GM21528 (cell line): ENCODE measurements at regions not wholly inside any gene's neighbourhood (a gene's known extent, or its start where the extent isn't known, plus 50 kb on each side); places are given as distances from the start of the nearest gene placed in this dataset.

Experiments
- ATAC-seq: cut with Tn5 transposase; IDR thresholded peaks from one replicate; pipeline ENCODE4 v1.9.1; 2021; ENCODE audit warnings: mild to moderate bottlenecking, moderate library complexity; ENCODE audit not compliant: unreplicated experiment, low FRiP score

- ATAC-seq: no peak
Measured at GRCh38 chr3:81439108-81439507, 322.3 kb downstream of the GBE1 start.

DNA sequence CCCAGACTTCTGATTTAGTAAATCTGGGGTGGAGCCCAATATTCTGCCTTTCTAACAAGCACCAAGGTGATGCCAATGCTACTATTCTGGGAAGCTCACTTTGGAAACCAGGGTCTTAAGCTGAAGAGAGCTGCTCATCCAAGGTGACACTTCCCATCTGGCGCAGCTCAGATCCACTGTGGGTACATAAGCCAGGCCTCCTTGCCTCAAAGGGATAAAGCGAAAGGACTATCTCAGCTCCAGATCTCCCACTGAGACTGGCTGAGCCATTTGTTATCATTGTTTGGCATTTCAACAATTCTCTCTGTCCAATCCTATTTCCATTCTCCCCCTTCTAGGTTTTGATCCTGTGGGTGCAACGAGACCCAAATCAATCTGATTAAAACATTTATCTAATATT lies 323.8 kb downstream of the GBE1 start:
- ATAC-seq: no peak

- ATAC-seq: no peak
Measured at GRCh38 chr3:81436182-81436581, 325.3 kb downstream of the GBE1 start.

GRCh38 chr3:81435050-81435449 lies 326.4 kb downstream of the GBE1 start:
- no peak for ATAC-seq

DNA sequence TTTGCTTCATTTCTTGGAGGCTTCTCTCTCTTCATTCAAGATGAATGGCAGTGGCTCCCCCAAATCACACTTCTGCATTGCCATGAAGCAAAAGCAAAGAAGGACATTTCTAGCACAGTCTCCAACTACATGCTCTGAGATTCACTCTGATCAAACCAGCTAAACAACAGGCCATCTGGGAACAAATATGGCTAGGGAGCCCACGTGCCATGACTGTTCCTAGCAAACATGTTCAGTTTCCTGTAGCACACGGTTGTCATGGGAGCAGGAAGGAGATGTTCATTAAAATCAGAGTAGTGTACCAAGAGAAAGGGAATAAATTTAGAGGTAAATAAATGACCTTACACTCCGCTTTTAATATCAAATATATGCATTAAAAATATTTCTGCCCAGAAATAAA lies 327.3 kb downstream of the GBE1 start:
- ATAC-seq: no peak

DNA sequence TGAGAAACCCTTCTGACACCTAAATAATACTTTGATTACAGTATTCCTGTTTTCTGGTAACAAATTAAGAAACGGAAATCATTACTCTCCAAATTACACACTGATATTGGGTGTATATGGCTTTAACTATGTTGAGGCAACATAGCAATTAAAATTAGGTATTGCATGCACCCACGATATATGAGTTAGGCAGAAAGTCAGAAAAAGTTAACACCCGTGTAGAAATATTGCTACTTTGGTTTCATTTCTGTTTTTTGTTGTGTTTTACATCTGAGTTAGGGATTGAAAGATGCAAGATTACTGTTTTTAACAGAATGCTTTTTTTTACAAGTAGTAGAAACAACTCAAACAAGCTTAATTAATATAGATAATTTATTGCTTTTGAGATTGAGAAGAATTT lies 327.8 kb downstream of the GBE1 start:
- no peak for ATAC-seq

GRCh38 chr3:81432456-81432855 lies 329.0 kb downstream of the GBE1 start:
- ATAC-seq: no peak

DNA sequence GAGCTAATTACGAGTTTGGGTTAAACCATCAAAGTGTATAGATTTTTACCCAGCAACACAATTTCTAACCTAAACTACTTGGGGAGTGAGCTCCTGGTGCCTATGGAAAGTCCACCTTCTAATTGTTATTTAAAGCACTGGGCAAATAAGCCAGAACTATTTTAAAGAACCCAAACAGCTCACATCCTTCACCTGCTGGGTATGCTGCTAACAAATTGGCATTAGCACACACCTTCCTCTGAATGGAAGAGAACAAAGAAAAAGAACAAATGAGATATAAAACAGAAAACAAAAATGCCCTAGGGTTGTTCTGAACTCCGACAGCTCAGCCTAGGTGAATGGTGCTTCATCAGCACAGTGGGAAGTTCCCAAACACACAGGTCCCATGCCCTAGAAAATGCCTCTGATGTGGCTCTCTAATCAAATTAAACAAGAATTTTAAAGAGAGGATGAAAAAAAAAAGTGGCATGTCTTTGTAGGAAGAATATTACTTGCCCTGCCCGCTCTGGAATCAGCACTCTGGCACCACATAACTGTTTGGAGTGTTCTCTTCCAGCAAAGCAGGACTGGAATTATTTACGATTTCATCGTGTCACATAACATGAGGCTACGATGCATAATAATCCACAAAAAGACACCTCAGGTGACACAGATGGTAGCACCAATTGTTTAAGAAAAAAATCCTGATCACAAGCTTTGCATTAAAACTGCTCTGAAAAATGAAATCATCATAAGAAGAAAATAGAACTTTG lies 334.4 kb downstream of the GBE1 start:
- no peak for ATAC-seq

- ATAC-seq: no peak
Measured at GRCh38 chr3:81425198-81425868, 336.1 kb downstream of the GBE1 start.

- no peak for ATAC-seq
Measured at GRCh38 chr3:81419228-81419627, 342.2 kb downstream of the GBE1 start.

GRCh38 chr3:81416812-81417211 lies 344.6 kb downstream of the GBE1 start:
- no peak for ATAC-seq

GRCh38 chr3:81406318-81406717 lies 355.1 kb downstream of the GBE1 start:
- ATAC-seq: no peak

- no peak for ATAC-seq
Measured at GRCh38 chr3:81395739-81396513, 365.5 kb downstream of the GBE1 start.

DNA sequence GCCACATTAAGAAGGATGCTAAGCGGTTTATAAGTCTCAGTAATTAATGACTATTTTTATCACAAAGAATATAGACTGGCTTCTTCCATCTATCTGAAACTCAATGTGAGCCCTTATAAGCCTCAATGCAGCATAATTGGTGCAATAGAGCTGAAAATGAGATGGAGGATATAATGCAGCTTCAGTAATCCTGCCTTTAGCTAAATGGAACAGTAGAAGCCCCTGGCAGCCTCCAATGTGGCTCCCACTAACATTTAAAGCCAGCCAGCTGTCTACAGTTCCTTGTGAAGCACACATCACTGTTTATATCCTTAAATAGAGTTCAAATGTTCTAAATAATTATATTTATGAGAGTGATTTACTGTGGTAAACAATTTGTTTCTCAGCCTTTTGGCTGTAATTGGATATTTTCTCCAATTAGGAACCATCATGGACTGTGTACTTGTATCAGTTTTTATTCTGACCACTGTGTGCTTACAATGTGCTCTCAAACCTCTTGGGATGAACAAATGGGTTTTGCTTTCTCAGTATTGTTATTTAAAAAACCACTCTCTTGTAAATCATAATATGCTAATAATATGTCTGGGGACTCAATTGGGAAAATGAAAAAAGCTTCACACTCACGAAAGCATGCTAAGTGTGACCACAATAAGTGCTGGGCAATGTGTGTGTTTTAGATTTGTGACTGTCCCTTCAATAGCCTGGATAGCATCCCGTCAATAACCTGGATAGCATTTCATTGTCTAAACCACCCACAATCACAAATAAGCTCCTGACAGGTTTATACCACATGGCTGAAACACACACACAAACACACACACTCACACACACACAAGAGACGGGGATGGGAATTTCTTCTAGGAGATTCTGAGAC lies 366.6 kb downstream of the GBE1 start:
- ATAC-seq: no peak

DNA sequence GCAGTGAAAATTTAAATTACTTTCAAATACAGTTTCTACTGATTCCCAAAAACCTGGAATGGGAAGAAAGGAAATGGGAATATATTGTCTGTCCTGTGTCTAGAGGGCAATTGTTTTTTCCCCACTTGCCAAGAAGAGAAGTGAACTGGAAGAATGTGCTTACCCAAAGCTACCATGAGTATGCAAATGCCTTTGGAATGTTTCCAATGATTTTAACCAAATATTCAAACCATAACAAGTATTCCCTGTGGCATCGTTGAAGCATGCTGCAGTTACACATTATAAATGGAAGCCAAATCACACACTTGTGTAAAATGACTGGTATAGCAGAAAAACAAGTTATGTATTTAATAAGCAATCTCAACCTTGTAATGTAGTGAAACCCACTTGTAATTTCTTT lies 368.2 kb downstream of the GBE1 start:
- ATAC-seq: no peak

DNA sequence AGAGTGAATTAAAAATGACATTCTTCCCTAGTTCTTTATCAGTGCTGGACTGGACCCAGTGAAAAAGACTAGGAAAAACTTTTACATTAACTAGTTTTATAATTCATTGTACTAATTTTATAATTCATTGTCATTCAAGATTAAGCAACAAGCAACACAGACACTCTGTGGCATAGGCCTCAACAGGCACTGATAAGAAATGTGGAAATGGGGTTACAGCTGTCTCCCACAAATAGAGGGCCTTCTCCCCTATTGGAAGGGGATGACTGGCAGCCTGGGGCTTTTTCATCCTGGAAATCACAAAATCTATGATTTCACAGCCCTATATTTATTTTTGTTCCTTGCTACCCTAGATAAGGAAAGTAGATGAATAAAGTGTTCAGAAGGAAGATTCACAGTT lies 370.6 kb downstream of the GBE1 start:
- ATAC-seq: no peak

DNA sequence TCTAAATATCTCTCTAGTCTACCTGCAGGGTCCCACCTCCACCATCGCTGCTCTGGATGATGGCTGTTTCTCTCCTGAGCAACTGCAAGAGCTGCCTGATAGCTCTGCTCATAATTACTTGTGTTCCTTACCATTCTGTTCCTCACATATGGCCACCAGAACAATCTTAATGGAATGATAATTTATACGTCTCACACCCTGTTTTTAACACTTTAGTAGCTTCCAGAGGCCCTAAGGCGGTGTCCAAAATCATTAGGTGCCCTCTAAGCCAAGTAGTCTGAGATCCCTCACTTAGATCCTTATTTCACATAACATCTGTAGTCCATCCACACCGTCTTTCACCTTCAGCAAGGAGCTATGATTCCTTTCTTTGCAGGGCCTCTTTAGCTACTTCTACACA lies 373.3 kb downstream of the GBE1 start:
- ATAC-seq: no peak

DNA sequence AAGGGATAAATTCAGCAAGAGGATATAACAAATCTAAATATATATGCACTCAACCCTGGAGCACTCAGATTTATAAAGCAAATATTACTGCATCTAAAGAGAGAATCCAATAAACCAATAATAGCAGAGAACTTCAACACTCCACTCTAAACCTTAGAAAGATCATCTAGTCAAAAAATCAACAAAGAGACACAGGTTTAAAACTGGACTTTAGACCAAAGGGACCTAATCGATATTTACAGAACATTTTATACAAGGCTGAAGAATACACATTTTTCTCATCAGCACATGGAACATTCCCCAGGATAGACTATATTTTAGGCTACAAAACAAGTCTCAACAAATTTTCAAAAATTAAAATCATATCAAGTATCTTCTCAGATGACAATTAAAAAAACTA lies 379.0 kb downstream of the GBE1 start:
- ATAC-seq: no peak

DNA sequence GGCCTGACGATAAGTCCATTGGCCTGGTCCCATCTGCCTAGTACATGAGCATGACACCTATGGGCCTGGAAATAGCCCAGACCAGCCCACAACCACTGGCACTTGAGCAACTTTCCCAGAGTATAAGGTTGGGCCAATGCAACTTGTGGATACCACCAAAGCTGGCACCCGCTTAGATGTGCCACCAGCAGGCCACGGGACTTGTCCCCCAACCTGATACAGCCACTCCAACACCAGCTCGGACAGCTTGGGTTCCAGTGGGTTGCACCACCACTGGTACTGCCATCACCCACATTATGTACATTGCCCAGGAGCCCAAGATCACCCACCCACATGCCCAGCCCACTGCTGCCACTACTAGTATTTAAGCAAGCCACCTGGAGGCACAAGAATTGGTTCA lies 381.2 kb downstream of the GBE1 start:
- no peak for ATAC-seq

DNA sequence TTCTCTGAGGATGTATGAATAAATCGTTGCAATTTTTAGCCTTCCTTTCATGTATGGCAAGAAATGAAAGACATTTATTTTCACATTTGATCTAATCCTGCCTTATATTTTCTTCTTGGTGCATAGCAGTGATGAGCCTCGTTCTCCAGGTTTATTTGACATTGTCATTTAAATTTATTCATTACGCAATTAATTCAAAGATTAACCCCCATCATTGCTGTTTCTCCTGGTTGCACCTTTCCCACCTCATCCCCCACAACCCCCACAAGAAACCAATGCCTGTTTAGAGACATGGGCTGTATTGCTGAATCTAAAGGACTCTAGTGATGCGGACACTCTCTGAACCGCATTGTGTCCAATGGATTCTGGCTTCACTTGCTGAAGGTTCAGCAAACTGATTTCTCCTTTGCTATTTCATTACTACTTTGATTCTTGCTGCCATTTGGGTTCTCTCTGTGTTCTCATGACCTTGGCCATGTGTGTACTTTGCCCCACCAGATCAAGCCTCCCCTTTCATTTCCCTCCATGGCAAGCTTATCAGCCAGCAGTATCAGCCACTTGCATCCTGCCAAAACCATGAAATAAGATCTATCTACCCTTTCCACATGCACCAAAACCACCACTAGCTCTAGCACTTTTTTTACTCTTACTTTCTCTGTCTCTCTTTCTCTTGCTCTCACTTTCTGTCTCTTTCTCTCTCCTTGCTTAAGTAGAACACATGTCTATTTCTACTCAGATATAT lies 382.7 kb downstream of the GBE1 start:
- no peak for ATAC-seq
